GM18520 (cell line): ENCODE measurements at regions not wholly inside any gene's neighbourhood (a gene's known extent, or its start where the extent isn't known, plus 50 kb on each side); places are given as distances from the start of the nearest gene placed in this dataset.
"Not testable (repeated sequence)": the region's sequence is repeated elsewhere in the genome, so short reads cannot be mapped to it uniquely, and the experiment has no call there.

ENCODE experiments used
- ATAC-seq: cut with Tn5 transposase; IDR thresholded peaks from one replicate; pipeline ENCODE4 v1.9.1; 2021; ENCODE audit not compliant: unreplicated experiment

DNA sequence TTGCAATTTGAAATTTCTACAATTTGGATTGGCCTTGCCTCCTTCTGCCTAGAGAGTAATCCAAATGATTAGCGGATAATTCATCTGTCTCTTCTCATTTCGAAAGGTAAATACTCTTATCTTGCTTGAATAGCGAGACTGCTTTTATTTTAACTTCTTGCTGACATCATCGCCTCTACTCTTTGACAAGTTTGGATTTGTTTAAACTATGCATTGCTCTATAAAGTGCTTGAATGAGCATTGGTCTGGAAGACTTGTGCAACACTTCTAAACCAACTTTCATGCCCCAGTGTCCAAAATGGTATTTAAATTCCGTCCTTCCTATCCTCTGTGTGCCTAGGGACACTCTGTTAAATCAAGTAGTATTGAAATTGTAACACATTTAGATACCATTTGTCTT lies 384.1 kb upstream of the SLC35B3 start:
- no peak for ATAC-seq

GRCh38 chr6:8814440-8815000 lies 379.2 kb upstream of the SLC35B3 start:
- ATAC-seq, result no peak

GRCh38 chr6:8810325-8810724 lies 375.0 kb upstream of the SLC35B3 start:
- no peak for ATAC-seq

GRCh38 chr6:8809662-8810061 lies 374.3 kb upstream of the SLC35B3 start:
- no peak for ATAC-seq

- ATAC-seq, result no peak
Measured at GRCh38 chr6:8803181-8803760, 367.9 kb upstream of the SLC35B3 start.

DNA sequence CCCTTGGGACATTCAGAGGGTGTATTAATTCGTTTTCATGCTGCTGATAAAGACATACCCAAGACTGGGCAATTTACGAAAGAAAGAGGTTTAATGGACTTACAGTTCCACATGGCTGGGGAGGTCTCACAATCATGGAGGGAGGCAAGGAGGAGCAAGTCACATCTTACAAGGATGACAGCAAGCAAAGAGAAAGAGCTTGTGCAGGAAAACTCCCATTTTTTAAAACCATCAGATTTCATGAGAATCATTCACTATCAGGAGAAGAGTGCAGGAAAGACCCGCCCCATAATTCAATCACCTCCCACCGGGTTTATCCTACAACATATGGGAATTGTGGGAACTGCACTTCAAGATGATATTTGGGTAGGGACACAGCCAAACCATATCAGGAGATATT lies 367.1 kb upstream of the SLC35B3 start:
- not testable (repeated sequence) for ATAC-seq

DNA sequence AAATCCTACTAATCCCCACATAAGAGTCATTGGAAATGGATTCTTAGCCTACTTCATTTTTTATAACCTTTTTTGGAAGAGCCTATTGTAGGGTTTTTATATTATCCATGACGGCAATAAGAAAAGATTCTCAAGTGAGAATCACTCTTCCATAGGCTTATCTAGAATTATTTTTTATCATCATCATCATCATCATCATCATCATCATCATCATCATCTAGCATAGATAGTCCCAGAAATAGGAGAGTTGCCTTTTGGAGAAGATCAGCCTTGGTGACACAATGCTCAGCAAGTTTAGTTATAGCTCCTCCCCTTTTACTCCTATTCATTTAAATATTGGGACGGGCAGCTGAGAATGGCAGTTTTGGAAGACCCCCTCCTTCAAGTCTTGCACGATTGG lies 359.1 kb upstream of the SLC35B3 start:
- ATAC-seq, result no peak

- ATAC-seq, result no peak
Measured at GRCh38 chr6:8789878-8790277, 354.5 kb upstream of the SLC35B3 start.

GRCh38 chr6:8785223-8785622 lies 349.9 kb upstream of the SLC35B3 start:
- ATAC-seq, result no peak

DNA sequence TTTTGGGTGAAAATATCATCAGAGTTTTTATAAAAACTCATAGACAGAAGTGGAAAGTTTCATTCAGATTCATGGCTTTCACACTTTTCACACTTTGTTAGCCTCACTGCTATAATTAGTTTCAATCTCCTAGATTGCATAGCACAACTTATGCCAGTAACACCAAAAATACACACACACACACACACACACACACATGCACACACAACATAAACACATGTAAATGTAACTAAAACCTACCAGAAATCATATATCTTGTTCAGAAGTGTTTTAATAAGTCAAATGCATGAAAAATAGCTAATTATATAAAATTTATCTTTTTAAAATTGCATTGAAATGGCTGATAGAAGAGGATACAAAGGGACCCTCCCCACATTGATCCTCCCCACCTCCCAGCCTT lies 347.8 kb upstream of the SLC35B3 start:
- no peak for ATAC-seq

- no peak for ATAC-seq
Measured at GRCh38 chr6:8780653-8781052, 345.3 kb upstream of the SLC35B3 start.

GRCh38 chr6:8764733-8765132 lies 329.4 kb upstream of the SLC35B3 start:
- no peak for ATAC-seq

DNA sequence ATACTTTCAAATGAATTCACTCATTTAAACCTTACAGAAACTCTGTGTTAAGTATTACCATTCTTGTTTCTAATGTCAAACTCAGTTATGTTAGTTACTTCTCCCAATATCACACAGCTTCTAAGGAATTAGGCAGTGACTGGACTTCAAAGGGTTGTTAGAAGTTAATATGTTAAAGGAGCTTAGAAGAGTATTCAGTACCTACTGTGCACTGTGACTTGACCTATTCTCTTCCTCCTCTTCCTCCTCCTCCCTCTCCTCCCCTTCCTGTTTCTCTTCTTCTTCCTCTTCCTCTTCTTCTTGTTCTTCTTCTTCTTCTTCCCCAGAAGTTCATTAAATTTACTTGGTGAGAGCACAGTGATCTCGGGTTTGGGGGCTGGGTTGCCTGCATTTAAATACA lies 325.6 kb upstream of the SLC35B3 start:
- no peak for ATAC-seq

- ATAC-seq, result no peak
Measured at GRCh38 chr6:8758412-8758811, 323.1 kb upstream of the SLC35B3 start.

DNA sequence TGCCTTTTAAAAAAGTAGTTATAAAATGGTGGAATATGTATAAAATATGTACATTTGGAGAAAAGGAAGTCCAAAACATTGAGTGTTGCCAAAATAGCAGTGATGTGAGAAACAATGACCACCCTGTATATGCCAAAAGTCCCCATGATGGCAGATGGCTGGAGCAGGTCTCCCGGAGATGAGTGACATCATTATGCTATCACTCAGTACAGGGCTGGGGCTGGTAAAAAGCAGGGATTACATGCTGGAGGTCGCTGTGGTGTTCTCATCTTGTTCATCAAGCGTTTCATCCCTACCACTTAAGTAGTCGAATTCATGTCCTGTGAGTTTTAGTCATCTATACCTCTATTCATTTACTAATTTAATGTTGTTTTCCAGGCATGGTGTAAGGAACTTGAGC lies 315.3 kb upstream of the SLC35B3 start:
- ATAC-seq, result no peak

- no peak for ATAC-seq
Measured at GRCh38 chr6:8749465-8749864, 314.1 kb upstream of the SLC35B3 start.

- peak; percentile 54 for ATAC-seq
Measured at GRCh38 chr6:8743170-8743745, 307.9 kb upstream of the SLC35B3 start.

DNA sequence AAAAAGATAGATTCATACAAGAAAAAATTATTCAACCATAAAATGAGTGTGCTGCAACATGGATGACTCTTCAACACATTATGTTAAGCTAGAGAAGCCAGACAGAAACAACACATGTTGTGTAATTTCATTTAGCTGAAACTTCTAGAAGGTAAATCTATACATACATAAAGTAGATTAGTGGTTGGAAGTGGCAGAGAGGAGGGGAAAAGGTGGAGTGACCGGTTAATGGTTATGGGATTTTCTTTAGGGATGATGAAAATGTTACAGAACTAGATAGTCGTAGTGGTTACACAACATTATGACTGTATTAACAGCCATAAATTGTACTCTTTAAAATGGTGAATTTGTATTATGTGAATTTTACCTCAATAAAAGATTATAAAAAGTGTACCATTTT lies 304.1 kb upstream of the SLC35B3 start:
- ATAC-seq, result no peak

- no peak for ATAC-seq
Measured at GRCh38 chr6:8738951-8739350, 303.6 kb upstream of the SLC35B3 start.

DNA sequence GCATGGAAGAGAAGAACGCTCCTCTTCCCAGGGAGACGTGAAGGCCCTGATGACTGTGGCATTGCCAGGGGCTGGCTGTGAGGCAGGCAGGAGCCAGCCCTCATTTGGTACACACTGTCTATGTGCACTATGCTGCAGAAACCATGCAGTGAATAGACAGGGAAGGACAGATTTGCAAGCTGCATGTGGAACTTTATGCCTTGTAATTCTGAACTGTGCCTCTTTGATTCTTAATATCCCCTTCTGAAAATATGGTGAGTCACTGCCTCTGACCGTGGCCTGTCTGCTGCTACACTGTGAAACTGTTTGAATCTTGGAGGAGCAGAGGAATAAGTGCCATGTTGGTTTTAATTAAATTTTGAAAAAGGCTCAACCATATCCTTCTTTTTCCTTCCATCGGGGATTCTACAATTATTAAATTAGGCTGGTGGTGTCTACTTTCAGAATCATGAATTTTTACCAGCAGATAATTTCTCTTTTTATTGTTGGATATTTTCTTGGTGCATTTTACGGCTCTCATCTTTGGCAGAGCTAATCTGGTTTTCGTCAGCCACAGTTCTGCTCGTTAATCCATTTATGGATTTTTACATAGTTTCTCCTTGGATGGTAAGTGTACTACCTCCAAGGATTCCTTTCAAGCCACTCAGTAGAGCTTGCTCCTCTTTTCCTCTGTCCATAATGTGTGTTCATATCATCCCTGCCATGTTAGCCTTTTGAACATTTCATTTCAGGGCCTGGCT lies 301.0 kb upstream of the SLC35B3 start:
- ATAC-seq, result no peak

DNA sequence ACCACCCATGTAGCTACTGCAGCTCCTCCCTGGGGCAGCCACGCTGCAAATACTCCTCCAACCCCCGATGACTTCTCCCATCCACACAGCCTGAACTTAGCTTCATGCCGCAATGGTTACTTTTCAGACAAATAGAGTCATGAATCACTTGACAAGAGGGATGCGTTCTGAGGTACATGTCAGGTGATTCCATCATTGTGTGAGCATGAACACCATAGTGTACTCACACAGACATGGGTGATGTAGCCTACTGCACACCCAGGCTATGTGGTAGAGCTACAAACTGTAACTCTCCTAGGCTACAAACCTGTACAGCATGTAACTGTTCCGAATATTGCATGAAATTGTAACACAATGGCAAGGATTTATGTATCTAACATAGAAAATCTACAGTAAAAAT lies 298.5 kb upstream of the SLC35B3 start:
- ATAC-seq, result no peak

- ATAC-seq, result no peak
Measured at GRCh38 chr6:8731874-8732273, 296.5 kb upstream of the SLC35B3 start.
